ENCODE measurements at regions not wholly inside any gene's neighbourhood (a gene's known extent, or its start where the extent isn't known, plus 50 kb on each side); places are given as distances from the start of the nearest gene placed in this dataset.

DNA sequence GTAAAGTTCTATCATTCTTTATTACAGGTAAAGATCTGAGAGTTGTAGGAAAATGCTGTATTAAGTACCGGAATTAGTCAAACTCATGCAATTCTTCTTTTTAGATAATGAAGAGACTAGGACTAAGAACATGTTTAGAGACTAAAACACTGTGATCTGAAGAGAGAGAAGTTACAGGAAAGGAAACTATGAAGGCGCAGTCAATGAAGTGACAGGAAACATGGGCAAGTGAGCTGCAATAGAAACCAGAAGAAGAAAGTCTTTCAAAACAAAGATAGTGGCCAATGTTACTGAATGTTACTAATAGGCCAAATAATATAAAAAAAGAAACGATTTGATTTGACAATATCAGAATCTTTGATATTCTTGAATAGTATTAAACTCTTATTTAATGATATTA, 659.4 kb upstream of the RGS18 start:
- TF ChIP-seq YY1 (IDR thresholded peaks at IDR 0.05; ENCODE audit: insufficient read depth, insufficient read length) = no peak
- no peak for TF ChIP-seq ZNF274 (IDR thresholded peaks at IDR 0.05; ENCODE audit: low read depth, low read length)
- no peak for TF ChIP-seq SUZ12 (IDR thresholded peaks at IDR 0.05; ENCODE audit: extremely low read depth, insufficient read depth, insufficient read length)

Data from NT2/D1 (cell line).